ENCODE measurements at regions not wholly inside any gene's neighbourhood (a gene's known extent, or its start where the extent isn't known, plus 50 kb on each side); places are given as distances from the start of the nearest gene placed in this dataset.

DNA sequence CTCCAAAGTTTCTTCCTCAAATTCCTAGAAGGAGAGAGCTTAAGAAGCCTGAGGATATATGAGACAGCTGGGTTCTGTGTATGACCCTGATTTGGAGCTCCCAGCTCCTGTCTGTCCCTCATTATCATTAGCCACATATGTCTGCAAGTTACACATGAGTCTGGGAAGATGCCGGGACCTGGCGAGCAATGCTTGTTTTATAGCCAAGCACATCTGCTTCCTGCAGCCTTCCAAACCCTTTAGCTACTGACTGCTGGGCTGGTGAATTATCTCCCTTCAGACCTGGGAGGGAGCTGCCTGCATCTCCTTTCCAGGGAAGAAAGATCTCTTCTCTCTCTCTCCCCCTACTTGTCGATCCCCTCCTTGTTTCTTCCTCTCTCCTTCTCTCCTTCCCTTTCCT, 556.7 kb upstream of the BOD1L1 start:
- no peak for DNase-seq

DNA sequence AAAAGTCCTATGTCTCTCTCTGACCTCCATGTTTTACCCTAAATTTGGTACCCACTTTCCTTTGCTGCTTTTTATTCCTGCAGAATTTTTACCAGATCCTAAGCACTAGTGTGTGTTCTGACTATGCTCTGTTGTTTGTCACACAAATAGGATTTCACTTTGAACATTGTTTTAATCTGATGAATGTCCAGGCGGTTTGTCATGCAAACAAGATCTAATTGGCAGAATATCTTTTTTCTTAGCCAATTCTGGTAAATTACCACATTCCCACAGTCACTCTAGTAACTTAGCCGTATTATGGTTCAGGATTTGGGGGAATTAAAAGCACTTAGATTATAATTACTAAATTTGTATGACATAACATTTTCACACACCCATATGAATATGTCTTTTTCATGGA, 557.2 kb upstream of the BOD1L1 start:
- no peak for DNase-seq

DNA sequence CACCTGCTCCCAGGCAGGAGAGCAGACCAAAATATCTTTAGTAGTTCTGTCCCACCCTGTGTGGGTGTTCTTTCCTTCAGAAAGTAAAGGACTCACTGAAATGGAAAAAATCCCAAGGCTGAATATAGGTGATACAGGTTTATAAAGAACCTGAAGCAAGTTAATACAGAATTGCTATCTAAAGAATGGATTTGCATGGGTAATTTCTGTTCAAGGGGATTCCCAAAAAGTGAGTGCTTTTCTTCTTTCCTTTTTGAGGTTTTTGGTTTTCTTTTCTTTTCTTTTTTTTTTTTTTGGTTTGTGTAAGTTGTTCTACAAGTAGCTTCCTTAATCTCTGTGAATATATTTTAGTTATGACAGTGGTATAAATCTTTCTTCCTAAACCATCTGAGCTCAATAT, 560.7 kb upstream of the BOD1L1 start:
- no peak for DNase-seq

DNA sequence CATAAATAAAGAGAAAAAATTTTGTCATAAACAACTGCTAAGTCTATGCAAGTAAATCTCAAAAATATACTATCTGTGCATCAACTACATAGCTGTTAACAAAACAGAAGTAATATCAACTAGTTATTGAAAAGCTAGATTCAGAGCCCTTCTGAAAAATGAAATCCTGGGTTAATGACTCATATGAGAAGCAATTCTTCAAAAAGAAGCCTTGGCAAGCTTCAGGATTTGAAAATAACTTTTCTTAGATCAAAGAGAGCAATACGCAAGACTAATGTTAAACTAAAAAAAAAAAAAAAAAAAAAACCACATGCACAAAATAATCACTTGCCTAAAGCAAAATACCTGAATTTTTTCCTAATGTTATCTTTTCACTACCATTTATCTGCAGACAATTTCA, 566.1 kb upstream of the BOD1L1 start:
- DNase-seq: no peak

DNA sequence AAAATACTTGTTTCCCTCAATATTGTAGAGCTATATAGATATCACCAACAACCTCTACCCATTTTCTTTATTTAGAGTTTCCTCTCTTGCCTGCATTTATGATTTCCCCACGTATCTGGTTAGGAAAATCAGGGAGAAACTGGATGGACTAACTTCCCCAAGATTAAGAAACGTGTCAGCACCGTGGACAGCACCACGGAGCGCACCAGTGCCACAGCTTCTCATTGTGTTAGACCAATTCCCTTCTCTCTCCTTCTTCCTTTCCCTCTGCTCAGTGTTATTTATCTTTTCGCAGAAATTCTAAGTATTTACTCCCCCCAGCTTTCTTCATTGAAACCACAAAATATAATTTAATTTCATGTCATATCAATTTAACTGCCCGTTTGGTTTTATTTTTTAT, 568.6 kb upstream of the BOD1L1 start:
- DNase-seq: no peak

DNA sequence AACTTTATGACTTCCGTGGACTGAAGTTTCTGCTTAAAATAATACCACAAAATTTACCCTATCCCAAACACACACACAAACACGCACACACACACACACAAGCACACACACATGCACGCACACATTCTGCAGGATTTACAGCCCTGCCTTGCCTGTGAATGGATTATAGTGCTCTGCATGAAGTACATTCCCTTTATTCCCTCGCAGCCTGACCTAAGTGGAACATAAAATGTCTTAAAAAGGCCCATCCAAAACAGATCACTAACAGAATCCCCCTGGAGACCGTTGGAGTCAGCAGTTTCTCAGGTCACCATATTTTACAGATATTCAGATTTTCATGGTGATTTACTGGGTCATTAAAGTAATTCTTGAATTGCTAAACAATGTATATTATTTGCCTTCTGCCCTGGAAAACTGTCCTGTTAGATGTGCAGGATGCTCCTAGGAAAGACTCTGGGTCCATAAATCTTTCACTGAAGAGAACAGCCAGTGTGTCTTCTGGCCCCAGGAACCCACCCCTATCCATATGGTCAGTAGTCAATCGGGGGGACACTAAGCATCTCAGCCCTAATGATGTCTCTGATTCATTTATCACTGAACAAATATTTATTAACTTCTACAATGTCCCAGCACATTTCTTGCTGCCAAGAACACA, 587.7 kb upstream of the BOD1L1 start:
- DNase-seq: no peak

DNA sequence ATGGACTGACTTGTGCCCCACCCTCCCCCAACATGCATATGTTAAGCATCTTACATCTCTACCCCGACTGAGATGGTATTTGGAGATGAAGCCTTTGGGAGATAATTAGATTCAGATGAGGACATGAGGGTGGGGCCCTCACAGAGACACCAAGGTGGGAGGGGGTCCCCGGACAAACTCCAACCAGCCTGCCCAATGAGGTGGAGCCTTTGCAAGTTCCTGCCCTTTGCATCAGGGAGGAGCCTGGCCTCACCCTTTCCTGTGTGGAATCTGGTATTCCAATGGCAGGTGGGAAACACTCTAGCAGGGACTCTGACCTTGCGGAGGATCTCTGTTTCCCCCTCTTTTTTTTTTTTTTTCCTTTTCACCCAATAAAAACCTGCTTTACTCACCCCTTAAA, 589.9 kb upstream of the BOD1L1 start:
- no peak for DNase-seq

DNA sequence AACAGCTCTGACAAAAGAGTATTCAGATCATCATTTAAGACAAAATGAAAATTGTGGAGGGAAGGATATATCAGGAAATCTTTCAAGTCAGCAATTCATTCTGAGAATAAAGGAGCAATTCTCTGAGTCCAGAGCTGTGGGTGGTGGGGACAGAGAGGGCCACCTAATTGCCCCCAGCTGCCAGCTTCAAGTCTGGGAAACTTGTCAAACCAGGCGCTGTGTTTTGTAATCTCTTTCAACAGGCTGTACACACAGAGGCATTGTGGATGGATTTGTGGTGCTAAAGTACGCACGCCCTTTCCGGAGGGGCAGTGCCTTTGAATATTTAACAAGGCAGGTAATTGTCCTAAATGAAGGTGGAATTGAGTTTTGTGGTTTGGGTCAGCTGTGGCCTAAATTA, 591.1 kb upstream of the BOD1L1 start:
- DNase-seq: no peak

DNA sequence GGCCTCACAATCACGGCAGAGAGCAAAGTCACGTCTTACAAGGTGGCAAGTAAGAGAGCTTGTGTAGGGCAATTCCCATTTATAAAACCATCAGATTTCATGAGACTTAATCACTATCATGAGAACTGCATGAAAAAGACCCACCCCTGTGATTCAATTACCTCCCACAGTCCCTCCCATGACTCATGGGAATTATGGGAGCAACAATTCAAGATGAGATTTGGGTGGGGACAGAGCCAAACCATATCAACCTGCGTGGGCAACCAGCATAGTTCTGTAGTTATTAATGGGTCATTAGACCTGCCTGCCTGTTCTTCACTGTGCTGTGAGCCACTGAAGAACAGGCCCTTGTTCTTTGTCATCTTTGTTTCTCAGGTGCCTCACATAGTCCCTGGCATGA, 593.7 kb upstream of the BOD1L1 start:
- no peak for DNase-seq

DNA sequence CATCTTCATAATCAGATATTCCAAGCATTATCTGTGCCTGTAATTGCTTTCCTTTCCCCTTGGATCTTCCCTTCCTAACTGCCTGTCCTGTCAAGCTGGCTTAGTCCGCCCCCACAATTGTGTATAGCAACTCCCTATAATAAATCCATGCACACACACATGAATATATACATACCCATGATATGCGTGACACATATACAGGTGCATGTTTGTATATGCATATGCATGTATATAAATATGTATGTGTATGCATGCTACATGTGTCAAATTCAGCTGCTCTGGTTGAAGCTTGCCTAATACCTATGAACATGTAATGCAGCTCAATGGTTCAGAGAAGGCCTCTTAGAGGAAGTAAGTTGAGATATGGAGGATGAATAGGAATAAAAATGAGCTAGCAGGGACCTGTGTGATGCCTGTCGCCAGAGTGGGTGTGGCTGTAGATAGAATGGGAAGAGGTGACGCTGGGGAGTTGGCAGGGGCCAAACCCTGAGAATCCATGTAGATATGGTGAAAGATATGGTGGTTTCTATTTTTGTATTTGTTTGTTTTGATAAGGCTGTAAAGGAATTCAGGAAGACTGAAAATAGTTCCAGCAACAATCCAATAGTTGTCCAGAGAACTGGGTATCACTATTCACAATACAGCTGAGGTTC, 595.0 kb upstream of the BOD1L1 start:
- no peak for DNase-seq

DNA sequence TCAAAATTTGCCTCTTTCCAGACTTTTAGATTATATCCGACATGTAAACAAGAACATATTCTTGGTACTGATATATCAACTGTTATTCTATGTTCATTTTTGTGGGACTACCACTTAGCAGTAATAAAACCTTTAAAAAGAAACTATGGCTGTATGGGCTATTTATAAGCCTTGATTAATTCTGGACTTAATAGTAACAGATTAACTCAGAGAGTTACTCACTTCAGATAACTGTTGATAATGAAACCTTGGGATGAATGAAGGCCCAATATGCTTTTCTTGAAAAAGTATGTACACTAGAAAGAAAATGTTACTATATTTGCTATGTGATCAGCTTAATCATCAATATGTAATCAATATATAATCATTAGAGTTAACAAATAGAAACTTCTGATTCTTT, 595.9 kb upstream of the BOD1L1 start:
- DNase-seq: no peak

DNA sequence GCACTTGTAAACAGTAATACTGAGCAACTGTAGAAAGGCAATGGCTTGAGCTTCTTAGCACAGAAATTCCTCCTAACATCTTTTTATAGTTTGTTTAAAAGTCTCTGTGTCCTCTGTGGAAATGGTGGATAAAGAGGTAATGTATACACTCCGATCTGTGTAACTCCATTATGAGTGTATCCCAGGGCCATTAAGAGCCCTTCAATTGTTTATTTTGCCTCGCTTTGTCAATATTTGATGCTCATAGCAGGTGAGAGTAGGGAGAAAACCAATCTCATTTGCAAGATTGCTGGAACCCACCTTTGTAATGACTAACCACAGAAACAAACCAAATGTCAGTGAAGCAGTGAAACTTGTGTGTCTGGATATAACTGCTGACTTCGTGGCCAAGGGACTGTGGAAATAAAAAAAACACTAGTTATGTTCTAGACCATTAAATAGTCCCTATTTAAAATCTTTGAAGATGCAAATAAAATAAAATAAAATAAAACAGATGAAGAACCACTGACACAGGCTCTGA, 598.2 kb upstream of the BOD1L1 start:
- DNase-seq: no peak

DNA sequence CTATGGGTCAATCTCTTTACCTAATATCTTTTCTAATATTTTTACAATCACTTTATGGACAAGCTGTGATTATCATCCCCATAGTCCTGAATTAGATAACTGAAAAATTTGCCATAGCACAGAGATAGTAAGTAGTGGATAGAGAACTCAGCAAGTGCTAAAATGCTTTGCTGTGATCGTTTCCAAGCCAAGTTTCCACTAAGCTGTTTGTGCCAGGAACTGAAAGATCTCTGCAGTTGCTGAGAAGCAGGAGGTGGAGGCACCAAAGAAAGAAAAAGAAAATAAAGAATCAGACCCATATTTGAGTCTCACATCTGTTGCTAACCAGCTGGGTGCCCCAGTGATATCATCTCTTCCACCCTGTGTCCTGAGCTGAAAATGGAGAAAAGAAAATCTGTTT, 605.6 kb upstream of the BOD1L1 start:
- DNase-seq: no peak

DNA sequence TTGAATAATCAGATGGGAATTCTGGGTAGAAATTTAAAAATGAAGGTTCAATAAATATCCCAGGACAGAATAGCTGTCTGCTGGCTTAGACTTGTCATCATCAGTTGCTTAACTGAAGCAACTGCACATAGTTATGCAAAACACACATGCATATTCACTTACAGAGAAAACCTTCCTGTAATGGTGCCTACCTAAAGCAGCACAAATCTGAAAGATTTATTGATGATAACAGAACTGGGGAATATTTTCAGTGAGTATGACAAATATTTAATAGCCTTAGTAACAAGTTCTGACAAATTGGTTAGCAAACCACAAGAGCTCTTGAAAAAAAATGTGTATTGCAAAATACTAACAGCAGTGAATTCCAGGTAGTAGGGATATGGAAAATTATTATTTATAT, 606.8 kb upstream of the BOD1L1 start:
- no peak for DNase-seq

DNA sequence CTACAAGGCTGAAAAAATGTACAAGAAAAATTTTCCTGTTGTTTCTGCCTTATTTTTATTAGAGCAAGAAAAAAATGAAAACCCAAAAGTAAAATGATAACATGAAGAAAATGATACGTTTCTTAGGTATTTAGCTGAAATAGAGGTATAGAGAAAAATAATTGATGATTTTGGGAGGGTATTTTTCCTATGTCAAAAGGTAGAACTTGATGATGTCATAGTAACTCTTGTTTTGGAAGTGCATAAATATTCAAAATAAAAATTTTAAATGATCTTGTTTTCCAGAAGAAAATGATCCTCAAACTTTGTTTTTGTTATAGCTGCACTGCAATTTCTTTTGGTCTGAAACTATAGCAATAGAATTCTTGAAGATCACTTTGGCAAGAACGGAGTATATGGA, 608.8 kb upstream of the BOD1L1 start:
- no peak for DNase-seq

DNA sequence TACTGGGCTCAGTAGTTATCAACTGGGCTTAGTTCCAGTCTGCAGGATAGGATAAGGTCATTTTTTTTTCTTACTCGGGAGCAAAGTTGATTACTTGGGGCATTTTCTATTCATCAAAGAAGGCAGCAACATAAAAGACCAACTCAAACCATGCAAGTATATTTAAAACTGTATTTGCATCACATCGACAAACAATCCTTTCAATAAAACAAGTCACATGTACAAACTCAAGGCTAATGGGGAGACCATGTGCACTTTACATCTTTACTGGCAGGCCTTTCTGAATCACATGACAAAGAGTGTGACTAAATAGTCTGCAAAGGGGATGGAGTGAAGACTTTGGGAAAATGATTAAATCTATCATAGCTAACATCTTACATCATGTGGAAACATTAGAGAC, 610.4 kb upstream of the BOD1L1 start:
- DNase-seq: no peak

DNA sequence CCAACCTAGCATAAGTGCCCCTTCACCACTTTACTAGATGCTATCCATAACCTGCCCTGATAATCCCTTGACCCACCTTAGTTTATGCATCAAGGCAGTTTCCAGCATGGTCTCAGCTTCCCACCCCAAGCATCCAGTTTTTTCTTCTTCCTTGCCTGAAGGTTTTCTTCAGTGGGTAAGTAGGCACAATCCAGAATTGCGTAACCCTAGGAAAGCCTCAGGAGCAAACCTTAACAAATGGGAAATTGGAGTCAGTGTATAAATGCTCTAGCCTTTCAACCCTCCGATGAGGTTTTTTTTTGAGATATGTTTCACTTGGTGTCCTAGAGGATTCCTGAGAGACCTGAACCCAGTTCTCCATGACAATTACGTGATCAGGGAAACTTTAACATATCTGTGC, 614.0 kb upstream of the BOD1L1 start:
- DNase-seq: no peak

DNA sequence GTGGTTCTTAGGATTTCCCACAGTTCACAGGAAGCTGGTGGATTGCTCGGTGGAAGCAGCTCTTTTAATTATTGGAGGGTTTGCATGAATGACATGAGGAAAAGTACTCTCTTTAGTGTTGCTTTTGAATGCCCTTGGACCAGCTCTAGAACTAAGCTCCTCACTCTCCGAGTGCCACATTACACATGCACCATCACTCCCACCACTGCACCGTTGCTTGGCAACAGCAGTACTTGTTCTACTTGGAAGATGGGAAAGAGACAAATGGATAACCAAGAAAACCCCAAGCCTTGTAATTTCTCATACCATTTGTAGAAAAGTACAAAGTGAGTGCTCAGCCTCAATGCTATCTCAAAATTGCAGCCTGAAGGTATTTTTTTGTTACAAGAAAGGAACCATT, 620.2 kb upstream of the BOD1L1 start:
- DNase-seq: no peak

DNA sequence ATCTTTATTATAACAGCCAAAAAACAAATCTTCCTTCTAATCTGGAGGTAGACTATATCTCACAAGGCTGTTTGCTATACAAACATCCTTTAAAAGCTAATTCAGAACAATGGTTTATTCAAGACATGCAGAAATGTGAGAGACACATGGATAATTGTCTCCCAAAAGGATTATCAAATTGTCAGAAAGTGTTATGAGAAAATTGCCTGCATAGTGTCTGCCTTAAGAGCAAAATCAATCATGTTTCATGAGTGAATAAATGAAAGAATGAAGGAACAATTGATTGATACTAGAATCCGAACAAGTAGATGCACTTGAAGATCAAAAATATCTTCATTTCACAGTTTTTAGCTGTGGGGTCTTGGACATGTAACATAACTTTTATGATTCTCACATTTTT, 621.7 kb upstream of the BOD1L1 start:
- DNase-seq: no peak

DNA sequence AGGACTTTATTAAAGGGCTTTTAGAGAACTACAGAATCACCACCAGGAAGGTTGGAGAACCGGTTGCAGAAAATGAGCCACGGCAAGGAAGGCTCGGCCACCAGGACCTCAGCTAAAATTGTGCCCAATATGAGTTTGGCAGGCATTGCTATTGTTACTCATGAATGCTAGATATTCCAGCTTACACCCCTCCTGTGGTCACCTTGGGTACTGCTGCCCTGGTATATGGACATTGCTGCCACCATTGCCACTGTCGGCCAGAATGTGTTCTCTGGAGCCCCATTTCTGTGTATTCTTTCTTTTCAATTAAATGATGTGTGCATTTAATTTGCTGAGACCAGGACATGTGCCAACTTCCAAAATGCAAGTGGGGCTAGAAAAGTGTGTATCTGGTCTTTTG, 626.7 kb upstream of the BOD1L1 start:
- DNase-seq: no peak

DNA sequence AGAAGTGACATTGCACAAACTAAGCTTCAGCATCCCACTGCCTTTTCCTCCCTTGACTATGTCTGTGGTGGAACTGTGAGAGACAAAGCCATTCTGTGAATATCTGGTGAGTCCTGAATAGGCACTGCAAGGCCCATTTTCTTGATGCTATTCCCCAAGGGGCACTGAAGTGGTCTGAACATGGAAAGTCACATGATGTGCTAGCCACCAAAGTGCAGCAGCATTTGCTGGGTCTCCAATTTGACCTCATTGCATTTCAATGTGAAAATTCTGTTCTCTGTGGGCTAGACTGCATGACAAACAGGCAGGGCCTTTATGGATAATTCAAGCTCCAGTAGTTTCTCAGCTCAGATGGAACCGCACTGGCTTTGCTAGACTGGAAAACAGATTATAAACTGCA, 627.4 kb upstream of the BOD1L1 start:
- no peak for DNase-seq

DNA sequence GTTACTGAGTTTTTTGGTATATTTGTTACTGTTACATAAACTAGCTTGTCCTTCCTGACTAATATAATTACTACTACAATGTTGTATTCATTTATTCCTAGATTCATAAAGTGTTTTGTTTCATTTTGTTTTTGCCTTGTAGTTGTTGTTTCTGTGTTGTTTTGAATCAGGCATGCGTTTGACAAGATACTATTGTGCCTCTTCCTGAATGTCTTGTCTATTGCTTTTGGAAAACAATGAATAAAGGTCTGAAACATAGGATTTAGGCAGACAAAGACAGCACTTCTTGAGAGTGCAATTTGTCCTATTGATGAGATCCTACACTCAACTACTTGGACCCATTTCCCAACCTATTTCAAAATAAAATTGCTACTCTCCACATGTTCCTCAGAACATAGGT, 630.4 kb upstream of the BOD1L1 start:
- no peak for DNase-seq

DNA sequence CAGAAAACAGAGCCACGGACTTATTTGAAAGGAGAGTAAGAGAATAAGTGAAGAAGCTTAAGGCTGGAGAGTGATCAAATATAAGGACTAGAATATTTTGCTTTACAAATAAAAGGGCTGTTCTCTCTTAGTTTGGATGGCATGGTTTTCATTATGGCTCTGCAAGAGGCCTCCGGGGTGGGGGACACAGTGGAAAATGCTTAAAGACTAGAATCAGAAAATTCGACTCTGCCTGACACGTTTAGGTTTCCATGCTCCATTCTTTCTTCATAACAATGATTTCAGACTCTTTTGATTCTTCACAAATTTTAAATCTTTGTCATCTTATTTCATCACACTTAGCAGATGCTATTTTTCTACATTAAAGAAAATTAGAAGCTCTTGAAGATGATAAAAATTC, 632.4 kb upstream of the BOD1L1 start:
- DNase-seq: no peak

DNA sequence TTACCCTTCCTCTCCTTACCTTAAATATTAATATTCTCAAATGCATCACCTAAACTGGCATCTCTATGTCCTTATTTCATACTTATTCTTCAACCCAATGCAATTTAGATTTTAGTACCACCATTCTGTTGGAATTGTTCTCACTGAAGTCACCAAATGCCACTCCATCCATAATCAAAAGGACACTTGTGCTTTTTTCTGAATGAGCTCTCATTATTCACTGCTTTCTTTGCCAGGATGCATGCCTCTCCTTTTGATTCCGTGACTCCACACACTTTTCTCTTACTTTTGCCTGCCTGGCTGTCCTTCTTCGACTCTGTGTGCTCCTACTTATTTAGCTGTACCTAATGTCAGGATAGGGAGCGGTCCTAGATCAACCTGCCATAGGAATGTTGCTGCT, 633.1 kb upstream of the BOD1L1 start:
- no peak for DNase-seq

DNA sequence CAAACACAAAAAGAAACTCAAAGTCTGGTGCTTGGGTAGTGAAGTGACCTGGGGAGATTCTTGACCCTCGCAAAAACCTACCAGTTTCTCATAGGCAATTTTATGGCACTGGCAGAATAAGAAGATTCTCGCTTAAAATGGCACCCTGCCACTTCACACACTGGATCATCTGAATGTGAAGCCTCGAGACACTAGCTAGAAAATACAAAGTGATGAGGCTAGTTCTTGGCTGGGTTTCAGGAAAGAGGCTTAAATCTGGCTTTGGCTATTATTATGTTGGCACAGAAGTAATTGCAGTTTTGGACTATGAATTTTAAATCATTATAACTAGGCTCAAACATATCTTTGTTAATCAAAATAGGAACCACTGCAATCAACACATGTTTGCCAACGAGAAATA, 634.7 kb upstream of the BOD1L1 start:
- no peak for DNase-seq

Data from CD4-positive, alpha-beta T cell treated with Interleukin-6 for 4 hours (primary cell).